HG03378 (cell line): ENCODE measurements at regions not wholly inside any gene's neighbourhood (a gene's known extent, or its start where the extent isn't known, plus 50 kb on each side); places are given as distances from the start of the nearest gene placed in this dataset.
"Not testable (repeated sequence)": the region's sequence is repeated elsewhere in the genome, so short reads cannot be mapped to it uniquely, and the experiment has no call there.

Source experiments
- ATAC-seq: cut with Tn5 transposase; IDR thresholded peaks from one replicate; pipeline ENCODE4 v1.9.1; 2021; ENCODE audit warnings: mild to moderate bottlenecking, moderate library complexity; ENCODE audit not compliant: unreplicated experiment

GRCh38 chr6:27633221-27633688 is 160.3 kb upstream of the ZNF184 start:
- not testable (repeated sequence) for ATAC-seq

GRCh38 chr6:27631609-27631916 is 158.7 kb upstream of the ZNF184 start:
- ATAC-seq, result no peak

GRCh38 chr6:27630727-27631608 is 158.1 kb upstream of the ZNF184 start:
- no peak for ATAC-seq

- no peak for ATAC-seq
These were observed 151.9 kb upstream of the ZNF184 start for GRCh38 chr6:27624694-27625262.

GRCh38 chr6:27623103-27623502 is 150.2 kb upstream of the ZNF184 start:
- ATAC-seq, result no peak

- no peak for ATAC-seq
These were observed 146.5 kb upstream of the ZNF184 start for GRCh38 chr6:27619436-27619835.

GRCh38 chr6:27617700-27618689 is 145.1 kb upstream of the ZNF184 start:
- no peak for ATAC-seq

GRCh38 chr6:27617046-27617687 is 144.3 kb upstream of the ZNF184 start:
- ATAC-seq, result no peak

- no peak for ATAC-seq
These were observed 143.6 kb upstream of the ZNF184 start for GRCh38 chr6:27616328-27617045.

- no peak for ATAC-seq
These were observed 138.5 kb upstream of the ZNF184 start for GRCh38 chr6:27611451-27611850.

- no peak for ATAC-seq
These were observed 136.3 kb upstream of the ZNF184 start for GRCh38 chr6:27608916-27609883.

- ATAC-seq, result no peak
These were observed 132.8 kb upstream of the ZNF184 start for GRCh38 chr6:27605401-27606342.

- no peak for ATAC-seq
These were observed 132.1 kb upstream of the ZNF184 start for GRCh38 chr6:27604986-27605385.

GRCh38 chr6:27601668-27602254 is 128.9 kb upstream of the ZNF184 start:
- ATAC-seq, result no peak

GRCh38 chr6:27599859-27600532 is 127.1 kb upstream of the ZNF184 start:
- no peak for ATAC-seq

GRCh38 chr6:27597031-27597567 is 124.2 kb upstream of the ZNF184 start:
- ATAC-seq, result not testable (repeated sequence)

GRCh38 chr6:27593861-27594260 is 121.0 kb upstream of the ZNF184 start:
- ATAC-seq, result no peak
